ENCODE measurements at regions not wholly inside any gene's neighbourhood (a gene's known extent, or its start where the extent isn't known, plus 50 kb on each side); places are given as distances from the start of the nearest gene placed in this dataset.

GRCh38 chr7:35516498-35516897 is 178.4 kb downstream of the HERPUD2 start:
- ChIA-PET POLR2A (no interaction called here), CTCF (interaction anchor here (1.1 kb wide), 1 partner anchor 90 kb away, joined by 3 read pairs; no protein-coding TSS in a partner anchor)

GRCh38 chr7:35513828-35514227 is 181.1 kb downstream of the HERPUD2 start:
- no peak overlapping the region for H3K4me3 ChIP-seq
- in situ Hi-C loops (cut with MboI) (loop anchor here (25.0 kb wide), 2 partner anchors 302 to 452 kb away; no protein-coding TSS in a partner anchor), intact Hi-C loops (cut with micrococcal nuclease; ENCODE audit: unreplicated experiment) (no loop called here)
- ChIA-PET SMC1A (ENCODE audit: uncharacterized antibody, unreplicated experiment) (no interaction called here), POLR2A (no interaction called here), RAD21 (ENCODE audit: unreplicated experiment) (no interaction called here), CTCF (no interaction called here)
- H3K9me3 ChIP-seq (replicated peaks; ENCODE audit: control insufficient read depth, insufficient read depth, low read length) = no peaks in the 10 kb centered on the region
- H4K20me1 ChIP-seq (ENCODE audit: control insufficient read depth, insufficient read depth) = no peaks in the 10 kb centered on the region
- no peak overlapping the region for H3K9ac ChIP-seq (ENCODE audit: control insufficient read depth, insufficient read depth, low read length)
- H2AFZ ChIP-seq (ENCODE audit: control insufficient read depth, low read depth, low read length) = no peak overlapping the region
- H3K79me2 ChIP-seq (ENCODE audit: control insufficient read depth, insufficient read depth, low read length) = no peaks in the 10 kb centered on the region
- TF ChIP-seq NRF1 (conservative IDR thresholded peaks at IDR 0.05; ENCODE audit: low read depth, low read length) = no peak
- no peak for TF ChIP-seq IRF4 (IDR thresholded peaks at IDR 0.05; ENCODE audit: low read depth, low read length)
- BruUV-seq (replicated peaks) = no TSS peak
- FAIRE-seq (no peak), ATAC-seq (no peak), DNase-seq (ENCODE audit: low read depth, low spot score) (no peak)
- H3K4me2 ChIP-seq (ENCODE audit: control insufficient read depth, insufficient read depth) = no peak overlapping the region
- H3K36me3 ChIP-seq (ENCODE audit: control insufficient read depth in 2 of 2, insufficient read depth in 2 of 2, low read length in 1 of 2) = no peaks in the 10 kb centered on the region
- no peaks in the 10 kb centered on the region for H3K4me1 ChIP-seq (ENCODE audit: control insufficient read depth, insufficient read depth, low read length)
- H3K27me3 ChIP-seq (replicated peaks in 1 of 2; ENCODE audit: control insufficient read depth in 2 of 2, insufficient read depth in 2 of 2, low read length in 1 of 2) = peaks cover 0 to 4% of the 10 kb centered on the region in 2 experiments; a peak in 2 of 4 replicates
- H3K27ac ChIP-seq (ENCODE audit: control insufficient read depth, insufficient read depth) = no peak overlapping the region

More at GRCh38 chr7:35516498-35516897, 178.4 kb downstream of the HERPUD2 start:
- Histone ChIP-seq H2AFZ (ENCODE audit: control insufficient read depth, low read depth, low read length) (no peak overlapping the region), H3K4me2 (ENCODE audit: control insufficient read depth, insufficient read depth) (no peak overlapping the region), H3K4me3 (no peak overlapping the region), H3K36me3 (ENCODE audit: control insufficient read depth in 2 of 2, insufficient read depth in 2 of 2, low read length in 1 of 2) (no peaks in the 10 kb centered on the region), H3K27ac (ENCODE audit: control insufficient read depth, insufficient read depth) (no peak overlapping the region), H3K79me2 (ENCODE audit: control insufficient read depth, insufficient read depth, low read length) (no peaks in the 10 kb centered on the region), H3K9me3 (replicated peaks; ENCODE audit: control insufficient read depth, insufficient read depth, low read length) (no peaks in the 10 kb centered on the region), H3K4me1 (ENCODE audit: control insufficient read depth, insufficient read depth, low read length) (no peaks in the 10 kb centered on the region), H4K20me1 (ENCODE audit: control insufficient read depth, insufficient read depth) (no peaks in the 10 kb centered on the region), H3K9ac (ENCODE audit: control insufficient read depth, insufficient read depth, low read length) (no peak overlapping the region), H3K27me3 (replicated peaks in 1 of 2; ENCODE audit: control insufficient read depth in 2 of 2, insufficient read depth in 2 of 2, low read length in 1 of 2) (peaks cover 0 to 4% of the 10 kb centered on the region in 2 experiments; a peak in 2 of 4 replicates)
- ChIA-PET SMC1A (ENCODE audit: uncharacterized antibody, unreplicated experiment) (interaction anchor here (1.0 kb wide), 1 partner anchor 13 kb away, joined by 3 read pairs; no protein-coding TSS in a partner anchor), RAD21 (ENCODE audit: unreplicated experiment) (no interaction called here)
- BruUV-seq (replicated peaks) = no TSS peak
- no peak for TF ChIP-seq USF1 (IDR thresholded peaks at IDR 0.05; ENCODE audit: borderline replicate concordance, extremely low read length, insufficient read depth, low read depth, low read length)
- TF ChIP-seq NR2C2 (IDR thresholded peaks at IDR 0.05; ENCODE audit: borderline replicate concordance, control insufficient read depth, insufficient read length, low read depth) = no peak
- TF ChIP-seq PAX5 (IDR thresholded peaks at IDR 0.05; ENCODE audit: borderline replicate concordance, low read depth, low read length) = no peak
- TF ChIP-seq IRF4 (IDR thresholded peaks at IDR 0.05; ENCODE audit: low read depth, low read length) = no peak
- no peak for TF ChIP-seq TAF1 (IDR thresholded peaks at IDR 0.05; ENCODE audit: borderline replicate concordance, low read depth, low read length)
- no peak for TF ChIP-seq STAT3 (IDR thresholded peaks at IDR 0.05; ENCODE audit: low read depth, low read length)
- TF ChIP-seq ASH2L (IDR thresholded peaks at IDR 0.05; ENCODE audit: borderline replicate concordance, low read depth) = no peak
- in situ Hi-C loops (cut with MboI) = loop anchor here (25.0 kb wide), 2 partner anchors 304 to 454 kb away; no protein-coding TSS in a partner anchor
- no peak for ATAC-seq
- FAIRE-seq = no peak
- 45% methylated on average over 1 of the region's 1 CpG for WGBS (ENCODE audit: insufficient coverage, insufficient replicate concordance, low lambda C conversion rate, missing lambda C conversion rate)
- intact Hi-C loops (cut with micrococcal nuclease; ENCODE audit: unreplicated experiment) = no loop called here
- no peak for DNase-seq (ENCODE audit: low read depth, low spot score)

Measured in GM12878 (cell line).